Epithelial cell of esophagus (primary cell): ENCODE measurements at regions not wholly inside any gene's neighbourhood (a gene's known extent, or its start where the extent isn't known, plus 50 kb on each side); places are given as distances from the start of the nearest gene placed in this dataset.

Experiments
- DNase-seq: peaks from one replicate; pipeline ENCODE4 v3.0.0; 2010; ENCODE audit warnings: low read depth
- H3K4me3 ChIP-seq: 2 replicates; pipeline ENCODE4 v1.5.1; 2011; ENCODE audit warnings: mild to moderate bottlenecking, low read length, control low read depth
- CTCF ChIP-seq: IDR thresholded peaks from 2 replicates; pipeline ENCODE4 v1.5.1; 2011; ENCODE audit warnings: low read depth, mild to moderate bottlenecking, low read length, control low read depth, inconsistent platforms; ENCODE audit not compliant: insufficient read depth; ENCODE audit errors: missing control alignments

GRCh38 chr3:6706777-6707176, 154.1 kb upstream of the GRM7 start:
- DNase-seq = no peak

GRCh38 chr3:6709178-6709577, 151.7 kb upstream of the GRM7 start:
- TF ChIP-seq CTCF = no peak
- no peak overlapping the region for H3K4me3 ChIP-seq
- DNase-seq = no peak

More at GRCh38 chr3:6706777-6707176, 154.1 kb upstream of the GRM7 start:
- no peak for TF ChIP-seq CTCF
- H3K4me3 ChIP-seq = no peak overlapping the region

GRCh38 chr3:6714962-6715361, 146.0 kb upstream of the GRM7 start:
- no peak for DNase-seq
- TF ChIP-seq CTCF = no peak
- no peak overlapping the region for H3K4me3 ChIP-seq

- H3K4me3 ChIP-seq = no peak overlapping the region
- no peak for DNase-seq
- no peak for TF ChIP-seq CTCF
Observed at GRCh38 chr3:6716420-6716819, 144.5 kb upstream of the GRM7 start.

GRCh38 chr3:6717026-6717943, 143.6 kb upstream of the GRM7 start:
- DNase-seq = no peak
- no peak overlapping the region for H3K4me3 ChIP-seq
- no peak for TF ChIP-seq CTCF

- H3K4me3 ChIP-seq = no peak overlapping the region
- no peak for DNase-seq
- no peak for TF ChIP-seq CTCF
Observed at GRCh38 chr3:6719999-6720398, 140.9 kb upstream of the GRM7 start.

- DNase-seq = no peak
- no peak overlapping the region for H3K4me3 ChIP-seq
- no peak for TF ChIP-seq CTCF
Observed at GRCh38 chr3:6721491-6721890, 139.4 kb upstream of the GRM7 start.
